Spleen (tissue), 7 donors: ENCODE measurements at regions not wholly inside any gene's neighbourhood (a gene's known extent, or its start where the extent isn't known, plus 50 kb on each side); places are given as distances from the start of the nearest gene placed in this dataset.

Experiments used
- CTCF ChIP-seq, 11 experiments: fragments of 200-600 bp in 7 of 11; fragments of 450-650 bp in 4 of 11; sonication (generic) in 4 of 11; IDR thresholded peaks in 8 of 11; conservative IDR thresholded peaks in 3 of 11; 1 replicate in 7 of 11; 2 replicates in 4 of 11; pipeline versions ENCODE4 v1.4.0 to v1.8.0; 2016 to 2021; ENCODE audit warnings: antibody characterized with exemption in 11 of 11, inconsistent platforms in 4 of 11, mild to moderate bottlenecking in 1 of 11
- POLR2A ChIP-seq, 3 donors: fragments of 450-650 bp; IDR thresholded peaks; one replicate each; pipeline ENCODE4 v1.5.1; 2017; ENCODE audit warnings: antibody characterized with exemption in 3 of 3, mild to moderate bottlenecking in 1 of 3
- POLR2AphosphoS5 ChIP-seq, 3 donors: sonication (generic); formaldehyde crosslinking; IDR thresholded peaks; one replicate each; pipeline ENCODE4 v1.5.1; 2017; ENCODE audit warnings: antibody characterized with exemption in 3 of 3
- donor health status: DM: no; HTN: no; CAD: no; lungs with moderate emphysema.
- donor health status: DM: no; HTN: no; CAD: no.
- donor health status: DM: no; HTN: no; CAD: no.

DNA sequence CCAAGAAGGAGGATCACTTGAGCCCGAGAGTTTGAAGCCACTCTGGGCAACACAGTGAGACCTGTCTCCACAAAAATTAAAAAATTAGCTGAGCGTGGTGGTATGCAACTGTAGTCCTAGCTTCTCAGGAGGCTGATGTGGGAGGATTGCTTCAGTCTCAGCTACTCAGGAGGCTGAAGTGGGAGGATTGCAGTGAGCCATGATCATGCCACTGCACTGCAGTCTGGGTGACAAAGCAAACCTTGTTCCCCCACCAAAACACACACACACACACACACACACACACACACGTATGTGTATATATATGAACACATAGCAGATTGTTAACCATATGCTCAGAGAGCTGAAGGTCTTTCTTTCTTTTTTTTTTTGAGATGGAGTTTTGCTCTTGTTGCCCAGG is 157.5 kb upstream of the MAST4 start:
- TF ChIP-seq CTCF (IDR thresholded peaks at IDR 0.05 in 8 of 11, conservative IDR thresholded peaks at IDR 0.05 in 3 of 11) (no peak), POLR2AphosphoS5 (IDR thresholded peaks at IDR 0.05) (no peak), POLR2A (IDR thresholded peaks at IDR 0.05) (no peak)
